Cardiac muscle cell (in vitro differentiated cells and primary cell): ENCODE measurements at regions not wholly inside any gene's neighbourhood (a gene's known extent, or its start where the extent isn't known, plus 50 kb on each side); places are given as distances from the start of the nearest gene placed in this dataset.

Experiments used
- DNase-seq, 2 donors: peaks; one replicate each; pipeline versions ENCODE4 v3.0.0 to v3.0.0-alpha.2; 2010 to 2017; ENCODE audit warnings: low read depth in 1 of 2, low spot score in 1 of 2
- H3K27ac ChIP-seq: fragments of 200-600 bp; sonication (generic); 2 replicates; pipeline ENCODE4 v1.5.1; 2016
- H3K27me3 ChIP-seq: fragments of 200-600 bp; sonication (generic); 2 replicates; pipeline ENCODE4 v1.6.0; 2016; ENCODE audit warnings: control low read depth
- H3K36me3 ChIP-seq: fragments of 200-600 bp; sonication (generic); 2 replicates; pipeline ENCODE4 v1.5.1; 2016; ENCODE audit warnings: control low read depth
- H3K4me1 ChIP-seq: fragments of 200-600 bp; sonication (generic); 2 replicates; pipeline ENCODE4 v1.8.1; 2017; ENCODE audit warnings: low read depth, mild to moderate bottlenecking, mixed run types
- H3K4me3 ChIP-seq: fragments of 200-600 bp; sonication (generic); 2 replicates; pipeline ENCODE4 v1.5.1; 2016; ENCODE audit warnings: mild to moderate bottlenecking
- H3K9me3 ChIP-seq: fragments of 200-600 bp; sonication (generic); 2 replicates; pipeline ENCODE4 v1.5.1; 2017; ENCODE audit warnings: low read depth, mild to moderate bottlenecking, control low read depth
- CTCF ChIP-seq: IDR thresholded peaks from 2 replicates; pipeline ENCODE4 v1.5.1; 2012; ENCODE audit warnings: low read depth, mild to moderate bottlenecking, low read length

GRCh38 chr21:25324666-25325065 is 282.6 kb downstream of the MRPL39 start:
- Histone ChIP-seq H3K27me3 (no peaks in the 10 kb centered on the region), H3K4me1 (no peaks in the 10 kb centered on the region), H3K36me3 (no peaks in the 10 kb centered on the region), H3K27ac (no peak overlapping the region), H3K9me3 (no peaks in the 10 kb centered on the region), H3K4me3 (no peak overlapping the region)
- no peak for DNase-seq
- TF ChIP-seq CTCF: no peak

GRCh38 chr21:25323356-25323949 is 283.8 kb downstream of the MRPL39 start:
- no peak overlapping the region for H3K27ac ChIP-seq
- H3K27me3 ChIP-seq: no peaks in the 10 kb centered on the region
- no peak for TF ChIP-seq CTCF
- H3K9me3 ChIP-seq: no peaks in the 10 kb centered on the region
- peak in 1 of 2 donors; percentile 41 for DNase-seq
- no peak overlapping the region for H3K4me3 ChIP-seq
- H3K4me1 ChIP-seq: no peaks in the 10 kb centered on the region
- H3K36me3 ChIP-seq: no peaks in the 10 kb centered on the region

DNA sequence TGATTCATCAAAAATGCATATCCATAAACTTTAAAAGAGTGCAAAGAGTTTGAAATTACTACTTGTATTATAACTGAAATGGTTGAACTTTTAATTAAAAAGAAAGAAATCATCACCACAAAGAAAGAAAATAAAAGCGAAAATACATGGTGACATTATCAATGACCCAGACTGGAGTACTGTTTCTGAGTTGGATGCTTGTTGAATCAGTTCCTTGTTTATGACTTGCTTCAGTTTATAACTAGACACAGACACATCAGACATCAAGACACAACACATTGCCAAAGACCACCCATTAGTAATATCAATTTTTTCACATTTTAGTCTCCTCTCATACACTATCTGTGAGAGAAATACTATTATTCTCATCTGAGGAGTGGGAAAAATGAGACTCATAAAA is 293.0 kb downstream of the MRPL39 start:
- Histone ChIP-seq H3K27ac (no peak overlapping the region), H3K9me3 (no peaks in the 10 kb centered on the region), H3K4me3 (no peak overlapping the region), H3K27me3 (no peaks in the 10 kb centered on the region), H3K4me1 (no peaks in the 10 kb centered on the region), H3K36me3 (no peaks in the 10 kb centered on the region)
- no peak for TF ChIP-seq CTCF
- DNase-seq: no peak

- H3K4me3 ChIP-seq: no peak overlapping the region
- H3K36me3 ChIP-seq: no peaks in the 10 kb centered on the region
- no peaks in the 10 kb centered on the region for H3K27me3 ChIP-seq
- no peaks in the 10 kb centered on the region for H3K9me3 ChIP-seq
- TF ChIP-seq CTCF: peak; percentile 43
- no peak overlapping the region for H3K27ac ChIP-seq
- DNase-seq: peak; percentile 11 to 57
- no peaks in the 10 kb centered on the region for H3K4me1 ChIP-seq
These were observed 293.5 kb downstream of the MRPL39 start for GRCh38 chr21:25313829-25314228.

GRCh38 chr21:25307489-25307888 is 299.8 kb downstream of the MRPL39 start:
- Histone ChIP-seq H3K27ac (no peak overlapping the region), H3K36me3 (no peaks in the 10 kb centered on the region), H3K4me3 (no peak overlapping the region), H3K27me3 (no peaks in the 10 kb centered on the region), H3K9me3 (no peaks in the 10 kb centered on the region), H3K4me1 (no peaks in the 10 kb centered on the region)
- no peak for DNase-seq
- TF ChIP-seq CTCF: no peak

DNA sequence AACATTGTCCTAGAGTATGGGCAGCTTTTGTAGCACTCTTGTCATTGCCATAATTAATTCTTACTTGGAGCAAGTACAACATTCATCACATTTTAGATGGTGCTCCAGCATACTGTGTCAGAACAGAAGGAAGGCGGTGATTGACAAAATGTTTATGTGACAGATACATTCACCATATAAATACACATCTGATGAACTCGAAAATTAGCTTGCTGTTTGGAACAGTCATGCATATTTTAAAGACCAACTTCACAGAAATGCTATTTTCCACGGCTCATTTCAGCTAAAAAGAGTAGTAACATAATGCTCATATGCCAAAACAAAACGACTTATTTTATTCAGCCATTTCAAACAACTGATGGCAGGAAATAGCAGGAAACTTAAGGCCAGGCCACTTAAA is 302.7 kb downstream of the MRPL39 start:
- Histone ChIP-seq H3K27ac (no peak overlapping the region), H3K36me3 (no peaks in the 10 kb centered on the region), H3K4me3 (no peak overlapping the region), H3K27me3 (no peaks in the 10 kb centered on the region), H3K9me3 (no peaks in the 10 kb centered on the region), H3K4me1 (no peaks in the 10 kb centered on the region)
- no peak for TF ChIP-seq CTCF
- no peak for DNase-seq
